HG03575 (cell line): ENCODE measurements at regions not wholly inside any gene's neighbourhood (a gene's known extent, or its start where the extent isn't known, plus 50 kb on each side); places are given as distances from the start of the nearest gene placed in this dataset.

ENCODE experiments used
- ATAC-seq: cut with Tn5 transposase; IDR thresholded peaks from one replicate; pipeline ENCODE4 v1.9.1; 2021; ENCODE audit not compliant: unreplicated experiment, insufficient number of reproducible peaks, low FRiP score; ENCODE audit errors: extremely low read depth

DNA sequence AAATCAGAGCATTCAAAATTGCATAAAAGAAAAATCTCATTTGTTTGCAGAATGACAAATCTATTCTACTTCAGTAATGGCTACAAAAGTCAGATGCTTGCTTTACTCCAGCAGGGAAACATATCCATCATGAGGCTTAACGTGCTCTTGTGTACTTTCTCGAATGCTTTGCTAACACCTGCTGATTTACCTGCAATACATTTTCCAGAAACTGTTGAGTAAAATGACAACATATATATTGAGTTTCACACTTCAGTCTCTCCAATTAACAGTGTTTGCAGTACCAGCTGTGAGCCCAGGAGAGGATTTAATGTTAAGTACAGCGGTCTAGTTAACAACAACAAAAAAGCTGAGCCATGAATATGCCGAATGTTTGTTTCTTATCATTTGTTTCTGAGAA lies 391.5 kb upstream of the SMC2 start:
- no peak for ATAC-seq

DNA sequence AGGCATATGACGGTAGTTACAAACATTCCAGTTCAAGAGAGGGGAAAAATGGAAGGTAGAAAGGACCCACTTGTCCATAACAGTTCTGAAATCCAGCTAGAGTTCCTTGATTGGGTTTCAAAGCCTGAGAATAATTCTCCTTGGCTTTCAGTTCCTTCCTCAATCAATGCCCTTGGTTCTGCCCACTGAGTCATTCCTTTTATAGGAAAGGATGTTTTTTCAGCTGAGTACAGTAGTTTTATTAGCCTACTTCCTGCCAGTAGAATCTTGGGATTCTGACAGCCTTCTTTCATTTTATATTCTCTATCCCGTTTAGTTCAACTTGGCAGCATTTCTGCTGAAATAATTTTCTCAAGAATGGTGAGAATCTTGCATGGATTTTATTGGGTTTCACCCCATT lies 386.9 kb upstream of the SMC2 start:
- no peak for ATAC-seq

DNA sequence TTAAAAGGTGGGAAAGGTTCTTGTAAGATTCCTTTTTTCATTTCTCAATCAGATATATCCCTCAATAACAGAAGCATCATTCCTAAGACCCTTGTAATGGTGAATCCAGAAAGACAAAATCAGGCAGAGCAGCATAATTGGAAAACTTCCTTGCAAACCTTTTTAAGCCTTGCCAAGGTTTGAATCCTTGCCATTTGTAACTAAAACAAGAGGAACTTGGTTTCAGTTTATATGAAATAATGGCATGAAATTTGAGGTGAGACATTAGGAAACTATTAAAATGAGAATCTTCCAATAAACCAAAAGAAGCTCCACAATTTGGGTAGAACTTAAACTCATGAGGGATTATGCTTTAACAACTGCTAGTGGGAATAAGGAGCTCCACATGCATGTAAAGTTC lies 384.7 kb upstream of the SMC2 start:
- no peak for ATAC-seq

DNA sequence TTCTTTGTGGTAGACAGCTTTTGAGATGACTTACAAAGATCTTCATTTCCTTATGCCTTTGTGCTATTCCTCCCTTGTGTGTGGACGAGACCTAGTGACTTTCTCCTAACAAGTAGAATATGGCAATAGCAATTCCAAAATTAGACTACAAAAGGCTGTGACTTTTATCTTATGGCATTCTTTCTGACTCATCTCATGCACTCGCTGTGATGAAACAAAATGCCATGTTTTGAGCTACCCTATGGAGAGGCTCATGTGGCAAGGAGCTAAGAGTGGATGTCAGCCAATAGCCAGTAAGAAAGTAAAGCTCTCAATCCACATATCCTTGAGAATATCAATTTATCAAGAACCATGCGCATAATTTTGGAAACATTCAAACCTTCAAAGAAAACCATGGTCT lies 380.5 kb upstream of the SMC2 start:
- ATAC-seq, result no peak

DNA sequence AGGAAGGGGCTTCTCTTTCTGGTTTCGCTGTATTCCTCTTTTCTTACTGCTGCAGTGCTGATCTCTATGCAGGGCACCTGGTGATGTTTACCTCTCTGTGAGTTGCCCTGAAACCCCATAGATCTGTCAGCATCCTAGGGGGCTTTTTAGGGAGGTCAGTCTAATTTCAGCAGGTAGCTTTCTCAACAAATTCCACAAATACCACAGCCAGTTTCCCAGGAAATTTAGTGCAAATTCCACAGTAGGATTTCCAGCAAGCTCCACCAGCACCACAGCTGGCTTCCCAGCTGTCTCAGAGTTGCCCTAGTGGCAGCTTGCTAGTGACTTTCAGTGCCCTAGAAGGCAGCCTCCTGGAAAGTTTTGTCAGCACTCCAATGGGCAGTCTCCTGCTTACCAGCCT lies 379.1 kb upstream of the SMC2 start:
- ATAC-seq, result no peak

DNA sequence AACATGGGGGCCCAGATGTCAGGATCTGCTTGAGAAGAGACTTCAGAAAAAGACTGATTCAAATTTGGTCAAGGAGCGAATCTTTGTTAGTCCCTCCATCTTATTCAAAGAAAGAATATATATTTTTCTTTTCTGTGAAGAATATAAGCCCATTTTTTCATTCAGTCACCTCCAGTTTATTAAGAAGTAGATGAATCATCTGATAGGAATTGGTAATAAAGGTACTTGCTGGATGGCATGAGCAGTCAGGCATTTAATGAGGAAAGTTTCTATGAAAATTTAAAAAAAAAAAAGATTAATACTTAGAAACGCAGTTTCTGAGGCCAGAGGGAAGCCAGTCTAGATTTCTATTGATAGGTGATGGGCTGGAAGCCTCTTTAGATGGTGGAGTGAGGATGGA lies 373.1 kb upstream of the SMC2 start:
- ATAC-seq, result no peak

DNA sequence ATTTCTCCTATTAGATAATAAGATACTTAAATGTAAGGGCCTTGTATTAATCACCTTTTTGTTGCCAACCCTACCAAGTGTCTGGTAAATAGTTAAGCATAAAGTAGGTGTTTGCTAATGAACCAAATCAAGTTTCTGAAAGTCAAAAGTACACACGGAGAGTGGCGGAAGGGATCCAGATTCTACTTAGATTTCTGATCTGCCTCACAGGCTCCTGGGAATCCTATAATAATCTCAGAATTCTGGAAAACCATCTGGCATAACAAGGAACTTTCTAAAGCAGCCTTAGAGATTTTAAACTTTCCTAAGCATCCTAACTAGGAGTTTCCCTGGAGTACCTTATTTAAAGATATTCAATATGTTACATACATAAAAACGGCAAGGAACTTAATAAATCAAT lies 363.2 kb upstream of the SMC2 start:
- no peak for ATAC-seq

DNA sequence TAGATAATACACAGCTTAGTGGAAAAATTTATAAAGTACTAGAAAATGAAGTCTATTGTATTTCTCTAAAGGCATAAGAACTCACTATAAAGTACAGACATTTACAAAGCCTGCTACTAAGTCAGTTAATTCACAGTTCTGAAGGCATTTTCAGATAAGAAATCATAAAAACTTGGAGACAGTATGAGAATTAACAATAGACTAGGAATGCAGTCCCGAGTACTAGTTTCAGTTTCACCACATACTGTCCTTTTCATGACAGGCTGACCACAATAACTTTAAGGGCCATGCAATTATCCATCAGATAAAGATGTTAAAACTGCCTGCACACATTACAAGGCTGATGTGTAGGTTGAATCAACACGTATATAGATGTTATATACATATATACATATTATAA lies 362.6 kb upstream of the SMC2 start:
- no peak for ATAC-seq

DNA sequence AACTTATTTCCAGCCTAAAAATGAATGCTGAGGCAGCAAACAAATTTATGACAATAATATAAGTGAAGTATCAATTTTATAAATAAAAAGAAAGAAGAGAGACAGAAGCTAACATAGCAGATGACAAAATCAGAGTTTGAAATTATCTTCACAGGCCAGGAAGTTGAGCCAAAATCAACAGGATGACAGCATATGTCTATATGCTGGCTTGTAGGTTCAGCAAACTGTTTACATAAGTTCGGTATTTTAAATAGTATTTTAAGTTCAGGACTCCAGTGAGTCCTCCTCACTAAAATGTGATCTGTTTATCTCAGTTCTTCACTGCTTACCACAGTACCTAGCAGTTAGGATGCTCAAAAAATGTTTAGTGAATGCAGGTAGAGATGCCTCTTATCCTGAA lies 359.6 kb upstream of the SMC2 start:
- ATAC-seq, result no peak

DNA sequence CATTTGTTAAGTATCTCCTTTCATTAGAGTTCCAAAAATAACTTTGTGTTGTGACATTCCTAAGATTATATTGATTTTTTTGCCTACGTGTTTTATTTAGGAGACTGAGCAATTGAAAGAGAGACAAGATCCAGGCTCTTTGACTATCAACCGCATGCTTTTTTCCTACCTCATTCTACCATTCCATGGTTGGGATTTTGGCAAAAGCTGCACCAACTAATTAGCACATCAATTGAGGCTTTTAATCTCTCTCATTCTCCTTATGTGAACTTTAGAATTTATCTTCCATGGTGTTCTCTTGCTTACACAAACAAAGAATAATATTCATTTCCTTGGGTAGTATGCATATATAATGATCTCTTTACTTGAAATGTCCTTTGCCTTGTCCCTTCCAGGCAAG lies 338.7 kb upstream of the SMC2 start:
- ATAC-seq, result no peak

DNA sequence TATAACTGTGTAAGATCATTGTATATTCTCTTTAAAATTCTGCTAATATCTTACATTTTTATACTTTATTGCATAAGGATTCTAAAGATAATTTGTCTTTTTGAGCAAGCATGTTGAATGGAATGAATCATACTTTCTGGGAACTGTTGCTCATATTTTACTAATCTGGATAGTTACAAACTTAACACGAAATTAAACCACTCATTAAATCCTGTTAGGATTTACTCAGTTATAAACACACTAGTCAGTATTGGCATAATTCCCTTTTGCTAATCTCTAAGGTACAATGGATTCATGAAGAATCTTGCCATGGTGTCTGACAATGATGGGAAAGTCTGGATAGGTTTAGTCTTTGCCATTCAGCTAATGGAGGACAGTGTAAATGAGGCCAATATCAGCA lies 338.1 kb upstream of the SMC2 start:
- ATAC-seq, result no peak

DNA sequence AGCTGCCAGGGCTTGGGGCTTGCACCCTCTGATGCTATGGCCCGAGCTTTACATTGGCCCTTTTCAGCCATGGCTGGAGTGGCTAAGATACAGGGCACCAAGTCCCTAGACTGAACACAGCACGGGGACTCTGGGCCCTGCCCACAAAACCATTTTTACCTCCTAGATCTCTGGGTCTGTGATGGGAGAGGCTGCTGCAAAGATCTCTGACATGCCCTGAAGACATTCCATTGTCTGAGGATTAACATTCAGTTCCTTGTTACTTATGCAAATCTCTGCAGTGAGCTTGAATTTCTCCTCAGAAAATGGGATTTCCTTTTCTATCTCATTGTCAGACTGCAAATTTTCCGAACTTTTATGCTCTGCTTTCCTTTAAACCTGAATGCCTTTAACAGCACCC lies 337.0 kb upstream of the SMC2 start:
- no peak for ATAC-seq

DNA sequence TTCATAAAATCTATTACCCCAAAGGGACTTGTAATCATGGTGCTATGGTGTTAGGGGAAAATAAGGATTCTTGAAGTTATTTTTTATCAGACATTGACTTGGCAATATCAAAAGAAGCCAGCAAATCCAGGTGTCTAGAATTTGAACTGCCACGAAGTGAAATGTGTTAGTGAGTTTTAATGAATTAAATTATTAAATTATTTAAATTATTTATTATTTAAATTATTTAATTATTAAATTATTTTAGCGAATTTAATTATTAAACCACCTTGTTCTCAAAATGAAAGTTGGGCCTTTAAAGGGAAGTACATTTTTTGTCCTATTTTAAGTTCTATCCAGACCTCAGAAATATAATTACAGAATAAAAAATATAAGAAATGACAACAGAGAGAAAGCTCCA lies 332.6 kb upstream of the SMC2 start:
- no peak for ATAC-seq

DNA sequence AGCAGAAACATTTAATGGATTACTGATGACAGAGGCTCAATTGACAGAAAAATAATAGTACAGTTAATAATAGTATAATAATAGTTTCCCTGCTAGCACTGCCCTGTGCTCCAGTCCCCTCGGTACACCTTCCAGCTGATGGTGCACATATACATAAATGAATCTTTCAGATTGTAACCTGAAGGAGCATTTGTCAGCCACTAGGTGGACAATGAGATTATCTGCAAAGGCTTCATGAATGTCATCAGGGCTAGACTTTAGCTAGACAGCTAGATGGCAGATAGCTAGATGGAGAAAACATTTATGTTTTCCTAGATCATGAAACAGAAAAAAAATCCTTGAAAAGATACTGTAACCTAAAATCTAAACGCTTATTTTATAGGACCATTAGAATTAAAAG lies 304.4 kb upstream of the SMC2 start:
- peak; percentile 87 for ATAC-seq

DNA sequence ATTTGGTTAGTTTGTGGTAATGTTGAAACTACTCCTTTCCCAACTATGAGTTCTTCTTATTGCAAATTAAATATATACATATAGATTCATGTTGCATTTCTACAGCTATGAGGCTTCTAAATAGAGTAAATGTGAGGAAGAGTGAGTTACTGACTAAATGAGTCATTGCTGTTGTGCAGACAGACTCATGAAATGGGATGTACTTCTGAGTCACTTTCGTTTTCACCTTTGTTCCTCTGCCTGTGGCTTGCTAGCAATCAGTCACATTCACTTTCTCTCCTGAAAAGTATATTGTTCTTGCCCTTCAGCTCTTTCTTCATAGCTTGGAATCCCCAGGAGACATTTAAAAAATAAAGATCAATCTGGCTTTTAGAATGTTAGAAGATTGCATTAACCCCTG lies 295.5 kb upstream of the SMC2 start:
- ATAC-seq, result peak; percentile 100

DNA sequence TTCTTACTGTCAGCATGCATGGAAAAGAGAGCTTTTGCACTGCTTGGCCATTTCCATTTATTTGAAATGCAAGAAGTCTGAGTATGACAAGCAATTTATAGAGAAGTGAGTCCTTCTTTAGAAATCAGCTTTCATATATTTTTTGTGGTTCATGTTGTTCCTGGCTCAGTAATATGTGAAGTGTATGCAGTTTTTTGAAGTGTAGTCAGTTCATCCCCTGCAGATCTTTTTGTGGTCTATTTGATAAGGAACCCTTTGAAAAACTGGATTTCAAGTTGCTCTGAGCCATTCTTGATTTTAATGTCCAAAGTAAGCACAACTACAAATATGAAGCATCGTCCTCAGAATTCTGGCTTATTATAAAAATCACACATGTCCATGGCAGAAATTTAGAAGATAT lies 294.1 kb upstream of the SMC2 start:
- ATAC-seq, result no peak

DNA sequence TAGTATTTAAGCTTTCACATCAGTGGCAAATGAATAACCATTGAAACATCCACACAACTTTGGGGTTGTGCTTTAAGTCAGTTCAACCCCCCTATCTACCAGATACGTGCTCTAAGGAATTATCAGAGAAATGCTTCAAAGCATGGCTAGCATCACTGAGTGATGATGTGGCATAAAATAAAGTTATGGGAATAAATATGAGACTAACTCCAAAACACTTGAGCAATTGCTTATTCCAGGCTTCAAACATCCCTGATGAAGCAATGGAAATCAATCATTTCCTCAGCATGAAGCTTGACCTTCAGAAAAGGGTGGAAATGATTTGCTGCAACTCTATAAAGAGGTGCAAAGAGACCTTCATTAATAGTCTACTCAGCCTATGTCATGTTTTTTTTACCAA lies 292.0 kb upstream of the SMC2 start:
- ATAC-seq, result no peak

DNA sequence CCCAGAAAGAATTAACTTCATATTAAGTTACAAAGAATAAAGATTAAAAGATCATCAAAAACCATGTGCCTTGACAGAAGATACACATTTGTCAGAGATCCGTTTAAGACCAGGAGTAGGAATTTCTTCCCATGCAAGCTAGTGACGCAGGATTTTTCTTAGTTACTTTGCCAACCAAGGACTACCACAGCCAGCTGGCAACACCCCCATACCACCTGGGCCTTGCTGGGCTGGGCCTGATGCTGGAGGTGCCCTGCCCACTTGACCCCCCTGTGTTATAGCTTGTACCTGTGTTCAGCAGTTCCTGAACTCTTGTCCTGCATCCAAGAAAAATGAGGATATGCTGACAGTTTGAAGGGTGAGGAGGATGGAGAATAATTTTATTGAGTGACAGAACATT lies 290.9 kb upstream of the SMC2 start:
- ATAC-seq, result no peak

DNA sequence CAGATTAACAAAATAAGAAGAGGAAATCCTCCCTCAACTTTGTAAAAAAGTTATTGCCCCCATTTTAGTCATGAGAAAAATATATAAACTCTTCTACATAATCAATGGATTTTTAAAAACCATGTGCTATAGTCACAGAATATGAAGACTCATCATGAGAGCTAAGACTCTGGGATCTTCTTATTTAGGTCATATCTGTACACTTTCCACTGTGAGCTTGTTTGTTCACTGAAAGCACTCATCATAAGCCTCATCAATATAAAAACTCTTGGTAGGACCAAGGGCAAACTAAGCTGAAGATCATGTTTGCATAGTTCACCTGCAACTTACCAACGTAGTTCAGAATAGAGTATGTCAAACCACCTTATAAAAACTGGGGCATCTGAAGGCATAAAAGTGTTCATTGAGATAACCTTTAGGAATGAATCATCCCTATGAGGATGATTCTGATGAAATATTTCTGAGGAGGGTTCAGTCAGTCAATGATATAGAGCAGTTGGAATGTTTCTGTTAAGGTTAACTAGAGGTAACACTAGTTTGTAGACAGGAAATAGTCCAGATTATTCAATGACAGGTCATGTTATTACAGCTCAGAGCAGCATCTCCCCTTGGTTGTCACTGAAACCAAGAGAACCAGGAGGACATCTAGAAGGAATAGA lies 289.9 kb upstream of the SMC2 start:
- ATAC-seq, result no peak

DNA sequence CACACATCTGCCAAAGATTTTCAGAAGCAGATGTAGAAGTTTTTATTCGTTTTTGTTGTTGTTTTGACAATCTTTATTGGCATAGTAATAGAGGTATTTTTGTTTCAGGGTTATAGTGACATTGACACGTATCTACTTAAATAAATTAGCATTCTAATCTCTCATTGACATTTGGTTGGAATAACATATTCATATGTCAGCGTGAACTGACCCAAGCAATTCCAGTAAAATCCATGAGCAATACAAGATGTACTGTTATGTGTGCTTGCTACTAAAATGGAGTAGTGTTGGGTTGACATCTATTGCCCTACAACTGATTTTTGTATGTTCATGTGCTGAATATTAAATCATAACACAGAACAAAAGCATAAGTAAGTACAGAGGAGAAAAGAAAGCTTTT lies 284.4 kb upstream of the SMC2 start:
- no peak for ATAC-seq

DNA sequence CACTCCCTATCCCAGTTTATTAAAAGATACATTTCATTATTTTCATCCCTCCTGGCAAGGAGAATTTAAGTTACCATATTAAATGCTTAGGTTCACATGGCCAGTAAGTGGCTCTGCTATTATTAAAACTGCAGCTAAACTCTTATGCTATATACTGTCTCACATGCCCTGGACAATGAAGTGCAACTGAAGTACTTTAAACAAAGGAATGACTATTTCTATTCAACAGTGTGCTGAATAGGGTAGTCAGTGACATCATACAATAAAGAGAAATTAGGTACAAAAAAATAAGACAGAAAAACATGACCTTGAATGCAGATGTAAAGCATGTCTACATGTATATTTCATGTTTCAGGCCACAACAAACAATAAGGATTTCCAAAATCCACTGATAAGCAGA lies 282.6 kb upstream of the SMC2 start:
- no peak for ATAC-seq

DNA sequence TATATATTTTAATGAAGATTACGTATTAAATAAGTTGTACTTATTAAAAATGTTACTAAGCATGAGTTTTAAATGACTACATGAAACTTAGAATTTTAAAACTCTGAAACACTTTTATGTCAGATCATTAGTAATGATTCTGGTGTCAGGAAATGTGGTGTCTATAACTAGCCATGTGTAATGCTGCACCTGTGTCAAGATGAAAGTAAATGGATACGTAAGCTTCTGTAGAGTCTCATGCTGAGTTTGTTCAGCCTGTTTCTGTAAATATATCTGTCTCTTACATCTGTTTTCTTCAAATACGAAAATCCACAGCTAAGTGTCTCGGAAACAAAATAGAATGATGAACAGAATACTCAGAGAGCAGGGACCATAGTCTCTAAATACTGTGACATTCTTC lies 278.0 kb upstream of the SMC2 start:
- no peak for ATAC-seq
